GM19035 (cell line): ENCODE measurements at regions not wholly inside any gene's neighbourhood (a gene's known extent, or its start where the extent isn't known, plus 50 kb on each side); places are given as distances from the start of the nearest gene placed in this dataset.
A peak's percentile ranks its signal among the peaks of the same experiment; 100 is the strongest.

Experiments used
- ATAC-seq: cut with Tn5 transposase; IDR thresholded peaks from one replicate; pipeline ENCODE4 v1.9.1; 2021; ENCODE audit not compliant: unreplicated experiment

DNA sequence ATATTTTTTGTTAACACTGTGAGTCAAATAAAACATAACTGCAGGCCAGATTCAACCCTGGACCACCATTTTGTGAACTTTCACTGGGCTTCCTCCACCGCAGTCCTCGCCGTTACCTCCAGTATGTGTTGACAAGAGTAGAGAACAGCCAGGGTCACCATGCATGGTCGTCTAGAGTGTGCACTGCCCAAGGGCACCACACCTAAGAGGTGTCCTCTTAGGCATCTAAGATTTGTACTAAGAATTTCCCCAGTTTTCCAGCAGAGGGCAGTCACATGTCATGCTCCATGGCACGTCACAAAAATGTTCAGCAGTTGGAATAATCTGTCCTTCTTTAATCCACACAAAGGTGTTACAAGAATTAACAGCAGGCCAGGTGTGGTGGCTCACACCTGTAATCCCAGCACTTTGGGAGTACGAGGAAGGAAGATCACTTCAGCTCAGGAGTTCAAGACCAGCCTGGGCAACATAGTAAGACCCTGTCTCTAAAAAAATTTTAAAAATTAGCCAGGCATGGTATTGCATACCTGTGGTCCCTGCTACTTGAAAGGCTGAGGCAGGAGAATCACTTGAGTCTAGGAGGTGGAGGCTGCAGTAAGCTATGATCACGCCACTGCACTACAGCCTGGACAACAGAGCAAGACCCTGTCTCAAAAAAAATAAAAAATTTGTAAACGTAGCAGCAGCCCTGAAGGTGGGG lies 71.2 kb upstream of the FOXK1 start:
- peak; percentile 62 for ATAC-seq

DNA sequence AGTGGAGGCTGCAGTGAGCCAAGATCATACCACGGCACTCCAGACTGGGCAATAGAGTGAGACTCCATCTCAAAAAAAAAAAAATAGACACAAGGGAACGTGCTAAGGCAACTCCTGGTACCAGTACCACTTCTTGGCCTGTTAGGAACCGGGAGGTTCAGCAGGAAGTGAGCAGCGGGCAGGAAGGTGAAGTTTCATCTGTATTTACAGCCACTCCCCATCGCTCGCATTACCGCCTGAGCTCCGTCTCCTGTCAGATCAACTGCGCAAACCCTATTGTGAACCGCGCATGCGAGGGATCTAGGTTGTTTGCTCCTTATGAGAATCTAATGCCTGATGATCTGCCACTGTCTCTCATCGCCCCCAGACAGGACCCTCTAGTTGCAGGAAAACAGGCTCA lies 69.9 kb upstream of the FOXK1 start:
- ATAC-seq: no peak

DNA sequence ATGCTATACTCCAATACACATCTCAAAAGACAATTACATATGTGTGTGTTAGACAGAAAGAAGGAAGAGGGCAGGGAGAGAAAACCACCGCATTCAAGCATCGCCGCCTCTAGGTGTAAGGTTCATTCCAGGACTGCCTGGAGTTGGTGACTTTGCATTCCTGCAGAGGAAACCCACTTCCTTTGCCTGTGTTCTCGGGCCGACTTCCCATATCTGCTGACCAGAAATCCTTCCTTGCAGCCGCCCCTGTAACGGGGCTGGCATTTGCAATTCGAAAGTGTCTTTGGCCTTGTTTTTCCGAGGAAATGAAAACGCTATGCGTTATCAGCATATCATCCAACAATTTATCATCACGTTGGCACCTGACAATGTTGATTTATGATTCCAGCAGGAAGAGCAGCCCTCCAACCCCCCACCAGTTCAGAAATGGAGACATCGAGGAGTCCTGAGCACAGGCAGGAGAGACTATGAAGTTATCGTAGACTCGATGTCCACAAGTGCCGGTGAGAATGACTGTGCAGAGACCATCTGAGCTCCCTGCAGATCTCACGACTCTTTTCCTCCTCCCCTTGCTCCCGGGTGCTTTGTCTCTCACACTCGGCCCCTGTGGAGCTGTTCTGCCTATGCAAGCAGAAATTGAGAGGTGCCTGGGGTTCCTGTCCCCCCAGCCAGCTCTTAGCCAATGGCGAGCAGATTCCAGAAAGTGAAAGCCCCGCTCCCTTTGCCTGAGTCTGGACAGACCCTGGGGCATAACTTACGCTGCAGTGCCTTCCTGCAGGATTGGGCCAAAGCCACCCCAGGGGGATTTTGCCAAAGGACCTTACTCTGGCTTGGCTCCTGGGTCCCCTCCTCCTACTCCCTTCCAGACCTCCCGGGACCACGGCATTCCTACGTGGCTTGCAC lies 68.9 kb upstream of the FOXK1 start:
- no peak for ATAC-seq

- ATAC-seq: no peak
Measured at GRCh38 chr7:4613846-4614548, 68.1 kb upstream of the FOXK1 start.

DNA sequence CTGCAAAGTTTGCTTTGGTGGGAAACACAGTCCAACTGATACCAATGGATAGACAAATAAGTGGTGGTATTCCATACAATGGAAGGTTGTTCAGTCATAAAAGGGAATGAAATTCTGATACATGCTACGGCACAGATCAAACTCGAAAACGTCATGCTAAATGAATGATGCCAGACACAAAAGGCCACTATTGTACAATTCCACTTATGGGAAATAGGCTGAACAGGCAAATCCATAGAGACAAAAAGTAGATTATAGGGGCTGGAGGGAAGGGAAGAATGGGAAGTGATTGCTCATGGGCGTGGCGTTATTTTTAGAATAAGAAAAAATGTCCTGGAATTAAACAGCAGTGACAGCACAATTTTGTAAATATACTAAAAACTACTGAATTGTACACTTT lies 66.0 kb upstream of the FOXK1 start:
- no peak for ATAC-seq

- no peak for ATAC-seq
Measured at GRCh38 chr7:4621396-4621795, 60.7 kb upstream of the FOXK1 start.

GRCh38 chr7:4626318-4626845 lies 55.7 kb upstream of the FOXK1 start:
- no peak for ATAC-seq

DNA sequence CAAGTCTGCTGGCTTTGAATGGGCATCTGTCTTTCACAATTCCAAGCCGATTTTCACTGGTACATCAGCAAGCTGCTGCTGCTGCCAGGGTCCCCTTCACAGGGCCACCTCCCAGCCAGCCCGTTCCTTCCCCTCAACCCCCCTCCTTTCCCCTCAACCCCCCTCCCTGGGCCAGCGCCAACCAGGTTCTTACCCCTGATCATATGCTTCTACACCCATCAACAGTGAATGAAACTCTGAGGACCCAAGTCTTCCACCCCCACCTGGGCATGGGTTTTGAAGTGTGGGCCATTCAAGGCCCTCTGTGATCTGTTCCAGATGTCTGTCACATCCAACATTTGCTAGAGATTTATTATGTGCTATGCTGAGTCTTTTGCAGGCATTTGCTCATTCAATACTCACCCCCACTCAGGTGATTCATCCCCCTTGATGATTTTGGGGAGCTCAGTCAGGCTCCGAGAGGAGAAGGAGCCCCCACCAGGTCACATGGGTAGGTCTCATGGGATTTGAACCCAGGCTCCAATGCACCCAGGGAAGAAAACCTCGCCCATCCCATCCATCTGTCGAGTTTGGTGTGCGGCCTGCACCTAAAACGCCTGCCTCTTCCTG lies 52.7 kb upstream of the FOXK1 start:
- ATAC-seq: no peak

DNA sequence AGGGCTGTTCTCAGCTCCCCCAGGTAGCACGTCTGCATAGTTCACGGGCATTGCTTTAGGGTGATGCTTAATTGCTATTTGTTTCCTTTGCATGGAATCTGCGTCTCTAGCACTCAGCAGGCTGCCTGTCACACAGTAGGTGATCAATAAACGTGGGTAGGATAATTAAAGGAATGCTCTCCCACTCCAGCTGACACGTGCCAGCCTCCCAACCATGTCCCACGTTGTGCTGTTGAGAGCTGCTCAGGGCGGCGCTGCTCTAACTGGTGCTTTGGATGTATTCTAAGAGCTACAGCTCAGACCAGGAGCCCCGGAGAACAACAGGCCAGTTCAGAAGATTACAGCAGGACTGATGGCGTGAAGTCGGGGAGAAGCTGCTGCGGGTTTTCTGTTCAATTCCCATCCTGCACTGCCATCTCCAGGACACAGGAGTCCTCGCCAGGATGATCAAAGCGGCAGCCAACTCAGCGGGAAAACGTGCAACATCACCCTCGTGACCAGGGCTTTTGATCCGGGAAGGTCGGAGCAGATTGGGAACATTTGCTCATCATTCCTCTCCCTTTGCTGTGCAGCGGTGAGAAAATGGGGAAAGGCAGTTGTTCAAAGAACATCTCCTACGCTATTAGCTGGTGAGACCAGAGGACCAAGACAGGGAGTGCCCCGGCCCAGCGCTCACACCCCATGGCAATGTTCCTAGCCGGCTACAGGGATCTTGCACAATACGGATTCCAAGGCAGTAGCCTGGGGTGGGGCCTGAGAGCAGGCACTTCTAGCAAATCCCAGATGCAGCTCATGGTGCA lies 50.5 kb upstream of the FOXK1 start:
- ATAC-seq: no peak
